SK-N-SH (cell line): ENCODE measurements at regions not wholly inside any gene's neighbourhood (a gene's known extent, or its start where the extent isn't known, plus 50 kb on each side); places are given as distances from the start of the nearest gene placed in this dataset.
"Not testable (repeated sequence)": the region's sequence is repeated elsewhere in the genome, so short reads cannot be mapped to it uniquely, and the experiment has no call there.

ENCODE experiments used
- POLR2AphosphoS5 ChIP-seq: IDR thresholded peaks from 2 replicates; pipeline ENCODE4 v1.6.1; 2012; ENCODE audit warnings: low read depth, low read length
- RAD21 ChIP-seq: IDR thresholded peaks from 2 replicates; pipeline ENCODE4 v1.6.1; 2012; ENCODE audit warnings: mild to moderate bottlenecking, low read length
- TAF1 ChIP-seq: IDR thresholded peaks from 2 replicates; pipeline ENCODE4 v1.6.1; 2012; ENCODE audit warnings: low read depth, mild to moderate bottlenecking, low read length, moderate library complexity, borderline replicate concordance
- TF ChIP-seq, protein P1 (sequence below): fragments of 200-600 bp; sonication (generic); IDR thresholded peaks from 2 replicates; pipeline ENCODE4 v1.6.1; 2017; ENCODE audit warnings: antibody characterized with exemption, mild to moderate bottlenecking, moderate library complexity
- TF ChIP-seq, protein P2 (sequence below): IDR thresholded peaks from 2 replicates; pipeline ENCODE4 v1.4.0; 2012; ENCODE audit warnings: low read depth, borderline replicate concordance

DNA sequence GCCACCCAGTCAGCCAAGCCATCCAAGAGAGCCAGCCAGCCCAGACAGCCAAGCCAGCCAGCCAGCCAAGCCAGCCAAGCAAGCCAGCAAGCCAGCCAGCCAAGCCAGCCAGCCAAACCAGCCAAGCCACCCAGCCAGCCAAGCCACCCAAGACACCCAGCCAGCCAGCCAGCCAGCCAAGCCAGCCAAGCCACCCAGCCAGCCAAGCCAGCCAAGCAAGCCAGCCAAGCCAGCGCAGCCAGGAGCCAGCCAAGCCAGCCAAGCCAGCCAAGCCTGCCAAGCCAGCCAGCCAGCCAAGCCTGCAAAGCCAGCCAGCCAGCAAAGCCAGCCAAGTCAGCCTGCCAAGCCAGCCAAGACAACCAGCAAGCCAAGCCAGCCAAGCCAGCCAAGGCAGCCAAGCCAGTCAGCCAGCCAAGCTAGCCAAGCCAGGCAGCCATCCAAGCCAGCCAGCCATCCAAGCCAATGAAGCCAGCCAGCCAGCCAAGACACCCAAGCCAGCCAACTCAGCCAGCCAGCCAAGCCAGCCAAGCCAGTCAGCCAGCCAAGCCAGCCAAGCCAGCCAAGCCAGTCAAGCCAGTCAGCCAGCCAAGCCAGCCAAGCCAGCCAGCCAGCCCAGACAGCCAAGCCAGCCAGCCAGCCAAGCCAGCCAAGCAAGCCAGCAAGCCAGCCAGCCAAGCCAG is 332.2 kb upstream of the PLGLB2 start:
- TF ChIP-seq, protein P1, sequence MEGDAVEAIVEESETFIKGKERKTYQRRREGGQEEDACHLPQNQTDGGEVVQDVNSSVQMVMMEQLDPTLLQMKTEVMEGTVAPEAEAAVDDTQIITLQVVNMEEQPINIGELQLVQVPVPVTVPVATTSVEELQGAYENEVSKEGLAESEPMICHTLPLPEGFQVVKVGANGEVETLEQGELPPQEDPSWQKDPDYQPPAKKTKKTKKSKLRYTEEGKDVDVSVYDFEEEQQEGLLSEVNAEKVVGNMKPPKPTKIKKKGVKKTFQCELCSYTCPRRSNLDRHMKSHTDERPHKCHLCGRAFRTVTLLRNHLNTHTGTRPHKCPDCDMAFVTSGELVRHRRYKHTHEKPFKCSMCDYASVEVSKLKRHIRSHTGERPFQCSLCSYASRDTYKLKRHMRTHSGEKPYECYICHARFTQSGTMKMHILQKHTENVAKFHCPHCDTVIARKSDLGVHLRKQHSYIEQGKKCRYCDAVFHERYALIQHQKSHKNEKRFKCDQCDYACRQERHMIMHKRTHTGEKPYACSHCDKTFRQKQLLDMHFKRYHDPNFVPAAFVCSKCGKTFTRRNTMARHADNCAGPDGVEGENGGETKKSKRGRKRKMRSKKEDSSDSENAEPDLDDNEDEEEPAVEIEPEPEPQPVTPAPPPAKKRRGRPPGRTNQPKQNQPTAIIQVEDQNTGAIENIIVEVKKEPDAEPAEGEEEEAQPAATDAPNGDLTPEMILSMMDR = not testable (repeated sequence)
- TF ChIP-seq TAF1, POLR2AphosphoS5, RAD21: not testable (repeated sequence)
- TF ChIP-seq, protein P2, sequence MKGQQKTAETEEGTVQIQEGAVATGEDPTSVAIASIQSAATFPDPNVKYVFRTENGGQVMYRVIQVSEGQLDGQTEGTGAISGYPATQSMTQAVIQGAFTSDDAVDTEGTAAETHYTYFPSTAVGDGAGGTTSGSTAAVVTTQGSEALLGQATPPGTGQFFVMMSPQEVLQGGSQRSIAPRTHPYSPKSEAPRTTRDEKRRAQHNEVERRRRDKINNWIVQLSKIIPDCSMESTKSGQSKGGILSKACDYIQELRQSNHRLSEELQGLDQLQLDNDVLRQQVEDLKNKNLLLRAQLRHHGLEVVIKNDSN = not testable (repeated sequence)
